Suprapubic skin (tissue), 3 donors: ENCODE measurements at regions not wholly inside any gene's neighbourhood (a gene's known extent, or its start where the extent isn't known, plus 50 kb on each side); places are given as distances from the start of the nearest gene placed in this dataset.

ENCODE experiments used
- CTCF ChIP-seq, 2 donors: fragments of 200-600 bp in 1 of 2; fragments of 450-650 bp in 1 of 2; sonication (generic) in 1 of 2; IDR thresholded peaks; one replicate each; pipeline ENCODE4 v1.5.1; 2016 to 2019; ENCODE audit warnings: antibody characterized with exemption in 2 of 2, mild to moderate bottlenecking in 1 of 2, moderate library complexity in 1 of 2
- POLR2A ChIP-seq, 2 donors: fragments of 450-650 bp; IDR thresholded peaks; one replicate each; pipeline ENCODE4 v1.6.1; 2017; ENCODE audit warnings: antibody characterized with exemption in 2 of 2, mild to moderate bottlenecking in 2 of 2, moderate library complexity in 2 of 2

- TF ChIP-seq CTCF (IDR thresholded peaks at IDR 0.05), result no peak
- no peak for TF ChIP-seq POLR2A (IDR thresholded peaks at IDR 0.05)
These were observed 576.5 kb upstream of the ANO3 start for GRCh38 chr11:25755381-25755780.
